SK-N-SH (cell line): ENCODE measurements at regions not wholly inside any gene's neighbourhood (a gene's known extent, or its start where the extent isn't known, plus 50 kb on each side); places are given as distances from the start of the nearest gene placed in this dataset.
"Not testable (repeated sequence)": the region's sequence is repeated elsewhere in the genome, so short reads cannot be mapped to it uniquely, and the experiment has no call there.

Source experiments
- CTCF ChIA-PET: fragments of 300-600, 350-600 bp; formaldehyde crosslinking; extraction: SDS; loops from one replicate; lab custom pipeline; 2021; lab: Yijun Ruan, JAX
- POLR2A ChIA-PET: fragments of 350-600 bp; sonication (Branson Sonifier 250); formaldehyde crosslinking; extraction: SDS; loops from one replicate; lab custom pipeline; 2020; ENCODE audit warnings: antibody characterized with exemption, inconsistent platforms; lab: Yijun Ruan, JAX
- DNase-seq: peaks from one replicate; pipeline ENCODE4 v3.0.0; 2012
- H2AFZ ChIP-seq: fragments of 200-600 bp; sonication (generic); 2 replicates; pipeline ENCODE4 v1.8.1; 2016; ENCODE audit warnings: antibody characterized with exemption, mild to moderate bottlenecking, low read depth
- H3F3A ChIP-seq: fragments of 200-600 bp; sonication (generic); replicated peaks from 2 replicates; pipeline ENCODE3; 2016; ENCODE audit warnings: antibody characterized with exemption, mild to moderate bottlenecking; ENCODE audit not compliant: insufficient read depth
- H3K27ac ChIP-seq, 2 experiments: fragments of 200-500 bp in 1 of 2; fragments of 200-600 bp in 1 of 2; sonication (Bioruptor generic) in 1 of 2; sonication (generic), shearing (Covaris generic) in 1 of 2; 2 replicates each; pipeline versions ENCODE4 v1.5.1 to v1.6.1; 2014 to 2016; ENCODE audit warnings: low read depth in 2 of 2, inconsistent platforms in 1 of 2, low read length in 1 of 2, mild to moderate bottlenecking in 1 of 2, mixed read lengths in 1 of 2
- H3K27me3 ChIP-seq: fragments of 200-600 bp; sonication (generic), shearing (Covaris generic); 2 replicates; pipeline ENCODE4 v1.6.1; 2016; ENCODE audit warnings: mixed run types; ENCODE audit not compliant: insufficient read depth
- H3K36me3 ChIP-seq, 2 experiments: fragments of 200-500 bp in 1 of 2; fragments of 200-600 bp in 1 of 2; sonication (Bioruptor generic) in 1 of 2; sonication (generic) in 1 of 2; replicated peaks in 1 of 2; 2 replicates each; pipeline versions ENCODE3 to v1.5.1; 2014 to 2016; ENCODE audit warnings: low read length in 1 of 2, mild to moderate bottlenecking in 1 of 2; ENCODE audit not compliant: insufficient read depth in 2 of 2, control insufficient read depth in 1 of 2
- H3K4me1 ChIP-seq, 2 experiments: fragments of 200-500 bp in 1 of 2; fragments of 200-600 bp in 1 of 2; sonication (Bioruptor generic) in 1 of 2; sonication (generic), shearing (Covaris generic) in 1 of 2; 2 replicates each; pipeline versions ENCODE4 v1.5.1 to v1.6.1; 2014 to 2016; ENCODE audit warnings: low read depth in 1 of 2, low read length in 1 of 2, mixed run types in 1 of 2; ENCODE audit not compliant: insufficient read depth in 2 of 2, control insufficient read depth in 1 of 2
- H3K4me2 ChIP-seq: fragments of 200-600 bp; sonication (generic), shearing (Covaris generic); 2 replicates; pipeline ENCODE4 v1.6.1; 2017; ENCODE audit warnings: mixed run types
- H3K4me3 ChIP-seq, 2 experiments: fragments of 200-500 bp in 1 of 2; fragments of 200-600 bp in 1 of 2; sonication (Bioruptor generic) in 1 of 2; sonication (generic), shearing (Covaris generic) in 1 of 2; 2 replicates each; pipeline versions ENCODE4 v1.5.1 to v1.8.1; 2014 to 2016; ENCODE audit warnings: low read depth in 2 of 2, inconsistent platforms in 1 of 2, low read length in 1 of 2, mild to moderate bottlenecking in 1 of 2, mixed read lengths in 1 of 2, moderate library complexity in 1 of 2
- H3K79me2 ChIP-seq: fragments of 200-600 bp; sonication (generic); 2 replicates; pipeline ENCODE4 v1.8.1; 2017; ENCODE audit warnings: mild to moderate bottlenecking; ENCODE audit not compliant: insufficient read depth
- H3K9ac ChIP-seq: fragments of 200-600 bp; sonication (generic); 2 replicates; pipeline ENCODE4 v1.6.1; 2017; ENCODE audit warnings: mixed run types
- H3K9me2 ChIP-seq: fragments of 200-600 bp; sonication (generic); 2 replicates; pipeline ENCODE4 v1.6.1; 2017; ENCODE audit warnings: mixed run types
- H3K9me3 ChIP-seq: fragments of 200-600 bp; sonication (generic); 2 replicates; pipeline ENCODE4 v1.6.1; 2017; ENCODE audit warnings: mixed run types, mild to moderate bottlenecking, moderate library complexity
- H4K20me1 ChIP-seq: fragments of 200-600 bp; sonication (generic); 2 replicates; pipeline ENCODE4 v1.6.1; 2017; ENCODE audit warnings: mild to moderate bottlenecking, mixed run types; ENCODE audit not compliant: insufficient read depth
- EZH2phosphoT487 ChIP-seq: fragments of 200-600 bp; sonication (generic); IDR thresholded peaks from 2 replicates; pipeline ENCODE4 v1.6.1; 2017; ENCODE audit warnings: low read depth, mixed run types, mild to moderate bottlenecking, antibody characterized with exemption, moderate library complexity, borderline replicate concordance
- JUND ChIP-seq: IDR thresholded peaks from 2 replicates; pipeline ENCODE4 v1.4.0; 2012
- MAX ChIP-seq: IDR thresholded peaks from 2 replicates; pipeline ENCODE4 v1.4.0; 2012; ENCODE audit warnings: low read depth
- NFIC ChIP-seq: IDR thresholded peaks from 2 replicates; pipeline ENCODE4 v1.4.0; 2012; ENCODE audit warnings: borderline replicate concordance
- POLR2AphosphoS5 ChIP-seq: IDR thresholded peaks from 2 replicates; pipeline ENCODE4 v1.6.1; 2012; ENCODE audit warnings: low read depth, low read length
- RAD21 ChIP-seq: IDR thresholded peaks from 2 replicates; pipeline ENCODE4 v1.6.1; 2012; ENCODE audit warnings: mild to moderate bottlenecking, low read length
- RCOR1 ChIP-seq: fragments of 150-350 bp; IDR thresholded peaks from 2 replicates; pipeline ENCODE4 v1.6.1; 2017; ENCODE audit warnings: antibody characterized with exemption, low read length
- REST ChIP-seq: IDR thresholded peaks from 2 replicates; pipeline ENCODE4 v1.6.1; 2012; ENCODE audit warnings: mild to moderate bottlenecking, low read depth, low read length, moderate library complexity
- TCF12 ChIP-seq: IDR thresholded peaks from 2 replicates; pipeline ENCODE4 v1.4.0; 2012
- TEAD4 ChIP-seq: IDR thresholded peaks from 2 replicates; pipeline ENCODE4 v1.4.0; 2012; ENCODE audit warnings: mild to moderate bottlenecking, borderline replicate concordance; ENCODE audit not compliant: insufficient read depth
- USF1 ChIP-seq: IDR thresholded peaks from 2 replicates; pipeline ENCODE4 v1.4.0; 2012; ENCODE audit warnings: low read depth, borderline replicate concordance
- YY1 ChIP-seq: IDR thresholded peaks from 2 replicates; pipeline ENCODE4 v1.4.0; 2012; ENCODE audit warnings: low read depth, mild to moderate bottlenecking
- WGBS: methylation state at CpG from one replicate; pipeline ENCODE4 v1.1.6; 2017; ENCODE audit warnings: low lambda C conversion rate; 5-methylcytosine and 5-hydroxymethylcytosine counted together

GRCh38 chr5:174497939-174498338 lies 226.4 kb upstream of the MSX2 start:
- POLR2A ChIA-PET, H3F3A ChIP-seq, H3K79me2 ChIP-seq, H3K27ac ChIP-seq, H4K20me1 ChIP-seq, H3K9me3 ChIP-seq, H3K4me2 ChIP-seq, H3K36me3 ChIP-seq, H3K9ac ChIP-seq, H3K4me3 ChIP-seq, H3K27me3 ChIP-seq, CTCF ChIA-PET, H3K9me2 ChIP-seq, DNase-seq, H2AFZ ChIP-seq: not testable (repeated sequence)
- H3K4me1 ChIP-seq = peaks cover 0 to 20% of the 10 kb centered on the region in 2 experiments; a peak in 2 of 4 replicates
- WGBS = 28% methylated on average over 3 of the region's 3 CpGs

GRCh38 chr5:174498575-174498974 lies 225.8 kb upstream of the MSX2 start:
- H3K9ac ChIP-seq, CTCF ChIA-PET, H3K27ac ChIP-seq, DNase-seq, H3K4me2 ChIP-seq, H3K79me2 ChIP-seq, H3K9me2 ChIP-seq, H3K9me3 ChIP-seq, H3F3A ChIP-seq, H3K36me3 ChIP-seq, H2AFZ ChIP-seq, H3K27me3 ChIP-seq, POLR2A ChIA-PET, H4K20me1 ChIP-seq, H3K4me3 ChIP-seq: not testable (repeated sequence)
- peaks cover 2 to 13% of the 10 kb centered on the region in 2 experiments; a peak in 2 of 4 replicates for H3K4me1 ChIP-seq
- 33% methylated on average over 2 of the region's 4 CpGs for whole genome bisulfite sequencing

GRCh38 chr5:174500636-174501035 lies 223.7 kb upstream of the MSX2 start:
- H3K4me1 ChIP-seq = peaks cover 0 to 9% of the 10 kb centered on the region in 2 experiments; a peak in 2 of 4 replicates
- 34% methylated on average over 5 of the region's 5 CpGs for WGBS
- no peak overlapping the region for H3K4me2 ChIP-seq
- H3K27ac ChIP-seq = no peak overlapping the region
- TF ChIP-seq TCF12 (no peak), REST (no peak), TEAD4 (no peak), MAX (no peak), USF1 (no peak), POLR2AphosphoS5 (no peak), RCOR1 (no peak), RAD21 (no peak), YY1 (no peak), NFIC (no peak), EZH2phosphoT487 (no peak), JUND (no peak)
- H3K79me2 ChIP-seq = no peaks in the 10 kb centered on the region
- H4K20me1 ChIP-seq = no peaks in the 10 kb centered on the region
- H3K27me3 ChIP-seq = no peaks in the 10 kb centered on the region
- H3K9me2 ChIP-seq = no peaks in the 10 kb centered on the region
- no peaks in the 10 kb centered on the region for H3K36me3 ChIP-seq
- no peak overlapping the region for H2AFZ ChIP-seq
- H3K4me3 ChIP-seq = no peak overlapping the region
- POLR2A ChIA-PET = no interaction called here
- no peaks in the 10 kb centered on the region for H3K9me3 ChIP-seq
- peaks cover 3% of the 10 kb centered on the region for H3F3A ChIP-seq
- DNase-seq = no peak
- CTCF ChIA-PET = no interaction called here
- H3K9ac ChIP-seq = no peak overlapping the region
